ENCODE measurements at regions not wholly inside any gene's neighbourhood (a gene's known extent, or its start where the extent isn't known, plus 50 kb on each side); places are given as distances from the start of the nearest gene placed in this dataset.

GRCh38 chr5:180411948-180412347 is 58.8 kb upstream of the GFPT2 start:
- no peak for DNase-seq (ENCODE audit: low read depth)

- no peak for DNase-seq (ENCODE audit: low read depth)
Measured at GRCh38 chr5:180414176-180414575, 61.0 kb upstream of the GFPT2 start.

- no peak for DNase-seq (ENCODE audit: low read depth)
Measured at GRCh38 chr5:180421672-180422071, 68.5 kb upstream of the GFPT2 start.

- no peak for DNase-seq (ENCODE audit: low read depth)
Measured at GRCh38 chr5:180423133-180423532, 70.0 kb upstream of the GFPT2 start.

- no peak for DNase-seq (ENCODE audit: low read depth)
Measured at GRCh38 chr5:180423598-180423997, 70.5 kb upstream of the GFPT2 start.

GRCh38 chr5:180424094-180424493 is 70.1 kb upstream of the CNOT6 start:
- peak; percentile 39 for DNase-seq (ENCODE audit: low read depth)

GRCh38 chr5:180428598-180428997 is 65.6 kb upstream of the CNOT6 start:
- no peak for DNase-seq (ENCODE audit: low read depth)

GRCh38 chr5:180431932-180432331 is 62.2 kb upstream of the CNOT6 start:
- no peak for DNase-seq (ENCODE audit: low read depth)

- DNase-seq (ENCODE audit: low read depth), result no peak
Measured at GRCh38 chr5:180433032-180433422, 61.2 kb upstream of the CNOT6 start.

- no peak for DNase-seq (ENCODE audit: low read depth)
Measured at GRCh38 chr5:180435594-180435993, 58.6 kb upstream of the CNOT6 start.

GRCh38 chr5:180436275-180436674 is 57.9 kb upstream of the CNOT6 start:
- no peak for DNase-seq (ENCODE audit: low read depth)

- DNase-seq (ENCODE audit: low read depth), result no peak
Measured at GRCh38 chr5:180436936-180437335, 57.2 kb upstream of the CNOT6 start.

GRCh38 chr5:180437336-180437735 is 56.8 kb upstream of the CNOT6 start:
- DNase-seq (ENCODE audit: low read depth), result no peak

- DNase-seq (ENCODE audit: low read depth), result no peak
Measured at GRCh38 chr5:180438785-180439780, 55.1 kb upstream of the CNOT6 start.

- no peak for DNase-seq (ENCODE audit: low read depth)
Measured at GRCh38 chr5:180439911-180440769, 54.0 kb upstream of the CNOT6 start.

GRCh38 chr5:180441564-180442051 is 52.6 kb upstream of the CNOT6 start:
- no peak for DNase-seq (ENCODE audit: low read depth)

Data from LHCN-M2 (cell line).